ACC112 (cell line): ENCODE measurements at regions not wholly inside any gene's neighbourhood (a gene's known extent, or its start where the extent isn't known, plus 50 kb on each side); places are given as distances from the start of the nearest gene placed in this dataset.

ENCODE experiments used
- H2AFZ ChIP-seq: fragments of 200-600 bp; sonication (generic); one replicate; pipeline ENCODE4 v1.6.0; 2017; ENCODE audit warnings: antibody characterized with exemption, low read length; ENCODE audit not compliant: unreplicated experiment
- H3K27ac ChIP-seq: fragments of 200-600 bp; sonication (generic); 2 replicates; pipeline ENCODE4 v1.5.1; 2014; ENCODE audit warnings: low read depth, mild to moderate bottlenecking, antibody characterized with exemption, low read length, moderate library complexity
- H3K27me3 ChIP-seq: fragments of 200-600 bp; sonication (generic); 2 replicates; pipeline ENCODE4 v1.6.1; 2014; ENCODE audit warnings: mild to moderate bottlenecking, antibody characterized with exemption, low read length, moderate library complexity, mixed read lengths; ENCODE audit not compliant: insufficient read depth
- H3K36me3 ChIP-seq: fragments of 200-600 bp; sonication (generic); 2 replicates; pipeline ENCODE4 v1.6.1; 2016; ENCODE audit warnings: mild to moderate bottlenecking, antibody characterized with exemption, low read length, moderate library complexity, mixed read lengths; ENCODE audit not compliant: insufficient read depth
- H3K4me1 ChIP-seq: fragments of 200-600 bp; sonication (generic); one replicate; pipeline ENCODE4 v1.6.1; 2016; ENCODE audit warnings: low read length, mixed read lengths; ENCODE audit not compliant: insufficient read depth, unreplicated experiment, control insufficient read depth
- H3K4me3 ChIP-seq: fragments of 200-600 bp; sonication (generic); 2 replicates; pipeline ENCODE4 v1.5.1; 2014; ENCODE audit warnings: mild to moderate bottlenecking, low read depth, low read length
- H3K79me2 ChIP-seq: fragments of 200-600 bp; sonication (generic); one replicate; pipeline ENCODE4 v1.6.0; 2016; ENCODE audit warnings: low read length; ENCODE audit not compliant: control insufficient read depth, unreplicated experiment, insufficient read depth

GRCh38 chrX:101986586-101986985, 54.8 kb upstream of the ZMAT1 start:
- Histone ChIP-seq H3K27me3 (no peaks in the 10 kb centered on the region), H3K4me1 (no peaks in the 10 kb centered on the region), H2AFZ (peak overlapping the region; percentile 32), H3K79me2 (no peaks in the 10 kb centered on the region), H3K36me3 (no peaks in the 10 kb centered on the region), H3K27ac (peak overlapping the region; percentile 32), H3K4me3 (no peak overlapping the region)
